ENCODE measurements at regions not wholly inside any gene's neighbourhood (a gene's known extent, or its start where the extent isn't known, plus 50 kb on each side); places are given as distances from the start of the nearest gene placed in this dataset.

DNA sequence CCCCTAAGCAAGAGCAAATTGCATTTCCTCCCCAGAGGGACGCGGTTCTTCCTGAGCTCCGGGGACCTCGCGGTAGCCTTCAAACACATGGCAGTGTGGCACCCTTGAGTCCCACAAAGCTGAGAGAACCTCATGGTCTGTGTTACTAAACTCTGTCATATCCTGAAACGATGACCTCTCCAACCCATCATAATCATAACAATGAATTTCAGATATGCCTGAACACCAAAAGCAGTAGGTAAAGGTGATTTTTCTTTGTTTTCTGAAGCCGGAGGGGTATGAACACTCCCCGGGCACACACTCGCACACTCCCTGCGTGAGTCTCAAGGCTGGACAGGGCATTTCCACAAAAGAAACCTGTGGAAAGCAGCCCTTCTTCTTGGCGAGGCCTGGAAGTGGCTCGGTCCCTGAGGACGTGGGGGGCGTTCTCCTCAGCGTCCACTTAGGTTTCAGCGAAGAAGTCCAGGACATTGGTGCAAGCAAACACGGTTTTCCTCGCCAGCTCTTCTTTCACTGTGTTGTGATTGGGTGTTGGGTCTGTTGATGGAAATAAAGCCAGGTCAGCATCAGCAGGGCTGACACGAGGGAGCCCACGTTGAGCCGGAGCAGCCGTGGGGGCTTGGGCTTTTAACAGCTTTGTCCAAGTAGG is 183.4 kb downstream of the ERMARD start:
- TF ChIP-seq CTCF (IDR thresholded peaks at IDR 0.05) (no peak), POLR2A (IDR thresholded peaks at IDR 0.05) (no peak), POLR2AphosphoS5 (IDR thresholded peaks at IDR 0.05) (no peak)
